GM18951 (cell line): ENCODE measurements at regions not wholly inside any gene's neighbourhood (a gene's known extent, or its start where the extent isn't known, plus 50 kb on each side); places are given as distances from the start of the nearest gene placed in this dataset.

ENCODE experiments used
- POLR2A ChIP-seq: IDR thresholded peaks from 4 replicates; pipeline ENCODE4 v1.6.1; 2011; ENCODE audit warnings: mild to moderate bottlenecking; ENCODE audit not compliant: insufficient read length, insufficient read depth; ENCODE audit errors: extremely low read depth
- in situ Hi-C: fragments of 300-500 bp; cut with MboI; formaldehyde crosslinking; loops from one replicate; pipeline ENCODE4 v1.12.0; 2022; ENCODE audit warnings: low sequenced_read_pairs, mixed read lengths, inconsistent platforms; ENCODE audit not compliant: unreplicated experiment

DNA sequence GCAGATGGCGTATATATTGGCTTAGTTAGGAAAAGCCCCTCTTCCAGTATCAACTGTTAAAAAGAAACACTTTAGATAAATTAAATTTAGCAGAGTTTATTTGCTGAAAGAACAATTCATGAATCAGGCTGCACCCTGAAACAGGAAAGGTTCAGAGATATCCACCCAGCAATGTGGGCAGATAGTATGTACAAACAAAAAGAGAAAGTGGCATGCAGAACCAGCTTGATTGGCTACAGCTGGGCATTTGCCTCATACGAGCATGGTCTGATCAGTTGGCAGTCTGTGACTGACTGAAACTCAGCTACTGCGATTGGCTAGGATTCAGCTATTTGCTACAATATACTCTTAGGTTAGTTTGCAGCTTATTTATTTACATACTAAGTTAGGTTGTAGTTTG is 98.2 kb downstream of the ZC3H11B start:
- in situ Hi-C loops: no loop called here
- TF ChIP-seq POLR2A: no peak

DNA sequence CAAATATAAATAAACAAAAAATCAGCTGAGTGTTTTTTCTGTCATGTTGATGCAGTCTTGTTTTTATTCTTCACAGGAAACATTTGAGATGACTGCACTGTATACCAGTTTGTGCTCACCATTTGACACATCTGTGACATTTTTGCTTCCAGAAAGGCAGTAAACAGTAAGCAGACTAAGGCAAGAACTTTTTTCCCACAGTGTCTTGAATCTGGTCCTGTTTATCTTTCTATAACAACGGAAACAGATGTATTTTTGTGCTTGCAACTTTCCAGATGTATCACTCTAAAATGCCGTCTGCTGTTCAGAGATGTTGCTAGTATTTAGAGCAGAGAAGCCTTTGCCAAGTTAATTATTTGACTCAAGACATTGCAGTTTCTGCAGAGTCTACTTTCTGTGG is 105.5 kb downstream of the ZC3H11B start:
- no peak for TF ChIP-seq POLR2A

DNA sequence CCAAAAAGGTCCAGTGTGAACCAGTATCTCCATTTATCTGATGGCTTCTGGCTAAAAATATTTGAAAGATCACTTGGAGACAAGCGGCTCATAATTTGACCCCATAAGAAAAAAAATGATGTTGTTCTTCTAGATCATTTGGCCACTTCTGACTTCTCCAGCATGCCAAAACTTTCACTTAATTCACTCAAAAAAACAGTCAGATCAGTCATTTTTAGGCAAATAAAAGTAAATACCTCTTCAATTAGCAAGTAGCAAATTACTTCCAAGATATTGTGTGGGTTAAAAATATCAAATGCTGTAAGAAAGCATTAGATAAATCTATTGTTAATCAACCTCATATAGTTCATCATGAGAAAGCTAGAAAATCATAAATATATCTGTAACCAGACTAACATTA is 106.0 kb downstream of the ZC3H11B start:
- in situ Hi-C loops: no loop called here
- no peak for TF ChIP-seq POLR2A

More for the DNA sequence above, 105.5 kb downstream of the ZC3H11B start:
- in situ Hi-C loops: no loop called here

DNA sequence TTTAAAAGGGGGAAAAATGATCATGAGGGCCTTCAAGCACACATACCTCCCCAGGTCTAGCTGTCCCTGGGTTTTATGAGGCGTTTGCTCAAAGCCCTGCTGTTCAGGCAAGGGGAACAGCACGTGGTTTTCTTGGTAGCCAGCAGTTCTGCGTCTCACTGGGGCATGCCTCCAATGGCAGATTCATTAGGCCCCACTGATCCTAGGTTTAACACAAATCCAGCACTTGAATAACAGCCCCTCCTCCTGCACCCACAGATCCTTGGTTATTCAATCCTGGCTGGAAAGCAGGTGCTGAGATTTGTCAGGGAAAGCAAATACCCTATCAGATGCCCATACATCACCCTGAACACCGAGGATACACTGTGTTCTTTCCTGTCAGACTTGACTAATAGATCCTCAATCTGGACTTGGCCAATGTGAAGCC is 106.4 kb downstream of the ZC3H11B start:
- in situ Hi-C loops: no loop called here
- TF ChIP-seq POLR2A: no peak

DNA sequence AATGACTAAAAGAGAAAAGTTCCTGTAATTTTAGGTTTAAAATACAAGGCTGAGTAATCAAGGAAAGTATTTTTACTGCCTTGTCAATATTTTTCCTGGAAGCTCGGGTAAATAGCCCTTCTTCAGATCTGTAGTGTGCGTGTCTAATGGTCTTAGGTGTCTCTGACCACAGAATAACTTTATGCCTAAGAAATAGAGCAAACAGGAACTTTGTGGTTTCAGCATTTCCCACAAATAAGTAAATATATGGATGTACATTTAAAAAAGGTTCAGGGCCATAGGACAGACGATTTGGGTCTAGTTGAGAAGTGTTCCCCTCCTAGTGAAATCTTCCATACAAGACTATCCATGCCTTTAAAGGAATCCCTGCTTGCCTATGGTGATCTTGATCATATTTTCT is 107.0 kb downstream of the ZC3H11B start:
- TF ChIP-seq POLR2A: no peak
- in situ Hi-C loops: no loop called here

DNA sequence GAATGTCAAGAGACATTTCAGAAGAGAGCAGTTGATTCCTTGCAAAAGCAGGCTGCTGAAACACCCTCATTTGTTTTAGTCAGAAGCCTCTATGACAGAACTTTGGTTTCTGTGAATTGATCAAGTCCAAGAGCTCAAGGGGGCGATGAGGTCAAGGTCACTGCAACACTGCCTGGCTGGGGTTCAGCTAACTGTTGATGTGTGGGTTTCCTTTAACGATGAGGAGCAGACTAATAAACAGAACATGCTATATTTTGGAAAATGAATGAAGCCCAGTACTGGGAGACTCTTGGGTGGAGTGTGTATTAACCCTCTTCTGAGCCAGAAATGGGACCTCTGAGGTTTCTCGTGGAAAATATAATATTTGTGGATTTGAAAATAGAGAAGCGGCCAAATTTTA is 109.3 kb downstream of the ZC3H11B start:
- no peak for TF ChIP-seq POLR2A
- in situ Hi-C loops: no loop called here

DNA sequence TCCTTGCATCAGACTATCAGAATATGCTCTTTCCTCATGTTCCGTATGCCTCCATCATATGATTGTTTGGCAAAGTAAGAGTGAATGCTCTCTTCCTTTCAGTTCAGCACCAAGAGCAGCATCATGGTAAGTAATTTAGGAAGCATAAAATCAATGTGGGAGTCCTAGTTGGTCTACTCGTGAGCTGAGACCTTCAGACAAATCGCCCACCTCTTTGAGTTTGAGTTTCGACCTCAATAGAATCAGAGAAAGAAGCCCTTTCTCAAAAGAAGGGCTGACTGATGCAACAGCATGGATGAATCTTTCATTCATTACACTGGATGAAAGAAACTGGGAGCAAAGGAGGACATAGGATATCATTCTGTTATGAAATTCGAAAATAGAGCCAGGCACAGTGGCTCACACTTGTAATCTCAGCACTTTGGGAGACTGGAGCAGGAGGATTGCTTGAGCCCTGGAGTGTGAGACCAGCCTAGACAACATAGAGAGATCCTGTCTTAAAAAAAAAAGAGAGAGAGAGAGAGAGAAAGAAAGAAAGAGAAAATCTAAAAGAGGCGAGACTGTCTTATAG is 112.5 kb downstream of the ZC3H11B start:
- TF ChIP-seq POLR2A: no peak
- in situ Hi-C loops: no loop called here

DNA sequence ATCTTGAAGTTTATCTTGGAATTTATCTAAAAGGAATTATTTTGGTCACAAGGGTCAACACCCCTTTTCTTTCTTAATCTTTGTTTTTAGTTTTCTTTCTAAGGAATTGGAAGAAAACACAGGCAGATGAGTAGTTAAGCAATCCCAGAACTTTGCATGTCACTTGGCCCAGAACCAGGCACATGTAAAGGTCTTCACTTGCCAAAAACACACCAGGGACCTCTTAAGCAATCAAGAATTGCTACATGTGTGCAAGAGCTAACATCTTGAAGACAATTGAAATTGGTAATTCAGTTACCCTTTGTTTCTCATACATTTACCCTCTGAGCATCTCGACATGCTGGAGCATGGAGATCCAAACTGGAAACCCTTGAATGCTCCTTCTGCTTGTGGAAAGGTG is 114.2 kb downstream of the ZC3H11B start:
- no peak for TF ChIP-seq POLR2A
- in situ Hi-C loops: no loop called here

DNA sequence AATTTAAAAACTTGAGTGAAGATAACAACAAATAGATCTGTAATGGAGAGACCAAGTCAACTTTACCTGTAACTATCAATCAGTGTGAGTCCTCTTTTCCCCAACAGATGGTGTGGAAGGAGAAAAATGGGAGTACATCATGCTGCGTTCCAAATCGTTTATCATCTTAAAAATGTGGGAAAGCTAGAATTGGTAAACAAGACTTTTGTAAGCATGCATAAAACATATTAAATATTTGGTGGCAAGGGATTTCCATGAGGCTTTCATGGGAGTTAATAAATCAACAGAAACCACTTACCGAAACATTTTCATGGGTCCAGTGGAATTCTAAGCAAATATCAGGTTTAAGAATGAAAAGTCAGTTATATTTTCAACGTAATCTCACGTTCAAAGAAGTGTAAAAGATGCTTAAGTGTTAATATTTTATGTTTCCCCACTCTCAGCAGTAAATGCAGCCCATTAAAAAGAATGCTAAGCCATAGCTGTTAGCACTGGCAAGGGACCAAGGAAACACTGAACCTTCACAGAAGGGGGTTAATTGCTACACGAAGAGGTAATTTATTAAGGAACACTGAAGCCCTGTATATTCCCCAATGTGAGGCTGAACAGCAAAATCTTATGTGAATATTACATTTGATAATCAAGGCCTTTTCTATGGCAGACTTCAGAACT is 117.0 kb downstream of the ZC3H11B start:
- in situ Hi-C loops: no loop called here
- TF ChIP-seq POLR2A: no peak

DNA sequence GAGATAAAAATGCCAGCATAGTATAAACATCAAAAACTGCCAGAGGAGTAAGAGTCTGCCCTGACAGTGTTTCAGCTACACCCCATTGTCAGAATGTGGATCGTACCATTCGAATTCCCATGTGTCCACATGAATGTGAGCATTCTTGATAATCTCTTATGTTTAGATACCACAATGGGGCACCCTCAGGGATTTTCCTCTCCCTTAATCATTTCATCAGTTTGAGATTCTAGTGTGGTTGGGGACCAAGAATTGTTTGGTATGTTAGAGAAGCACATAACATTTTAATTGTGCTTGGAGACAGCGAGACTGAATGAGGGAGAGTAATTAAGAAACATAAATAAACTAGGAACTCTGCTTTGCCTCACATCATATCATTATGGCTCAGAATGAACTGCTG is 120.2 kb downstream of the ZC3H11B start:
- in situ Hi-C loops: no loop called here
- no peak for TF ChIP-seq POLR2A

DNA sequence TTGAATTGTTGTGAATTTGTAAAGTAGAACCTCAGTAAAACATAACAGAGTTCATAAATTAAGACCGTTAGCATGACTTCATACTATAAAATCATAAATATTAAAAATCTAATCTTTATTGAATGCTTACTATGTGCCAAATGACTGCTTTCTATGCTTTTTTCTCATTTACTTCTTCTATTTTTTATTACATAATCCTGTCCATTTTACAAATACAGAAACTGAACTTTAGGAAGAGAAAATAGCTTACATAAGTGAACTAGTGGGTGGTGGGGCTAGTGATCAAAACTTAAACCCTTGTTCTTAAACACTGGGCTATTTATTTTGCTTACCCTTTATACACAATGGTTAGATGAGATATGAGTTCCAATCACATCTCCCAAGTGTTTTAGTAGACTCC is 122.3 kb downstream of the ZC3H11B start:
- no peak for TF ChIP-seq POLR2A
- in situ Hi-C loops: no loop called here

DNA sequence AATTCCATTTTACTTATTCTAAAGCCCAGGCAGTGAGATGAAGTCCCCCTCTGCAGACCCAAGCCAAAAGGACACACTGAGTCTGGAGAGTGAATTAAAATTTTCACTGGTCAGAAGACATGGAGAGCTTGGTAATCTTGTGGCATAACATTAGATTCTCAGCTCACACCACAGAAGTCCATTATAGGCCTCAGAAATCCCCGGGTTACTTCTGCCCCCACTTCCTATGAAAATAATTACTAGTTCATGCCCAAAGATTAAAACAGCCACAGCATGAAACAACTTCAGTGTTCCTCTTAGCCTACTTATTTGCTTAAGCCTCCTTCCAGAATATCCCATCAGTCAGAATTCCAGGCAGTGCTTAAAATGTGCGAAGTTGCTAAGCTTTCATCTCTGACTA is 123.3 kb downstream of the ZC3H11B start:
- in situ Hi-C loops: no loop called here
- no peak for TF ChIP-seq POLR2A

DNA sequence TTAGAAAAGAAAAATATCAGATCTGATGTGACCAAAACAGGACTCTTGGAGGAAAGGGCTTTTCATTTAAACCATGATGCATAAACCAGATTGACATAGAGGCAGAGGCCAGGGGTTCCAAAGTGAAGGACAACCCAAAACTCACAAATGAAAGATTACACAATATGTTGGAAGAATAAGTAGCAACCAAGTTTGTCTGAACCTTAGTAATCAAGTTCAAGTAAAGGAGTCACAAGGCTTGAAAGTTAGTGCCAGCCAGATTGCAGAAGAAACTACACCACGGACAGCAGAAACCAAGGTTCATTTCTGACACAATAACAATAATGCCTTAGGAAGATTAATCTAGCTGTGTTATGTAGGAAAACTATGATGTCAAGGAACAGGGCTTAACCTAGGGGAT is 124.6 kb downstream of the ZC3H11B start:
- in situ Hi-C loops: no loop called here
- TF ChIP-seq POLR2A: no peak

DNA sequence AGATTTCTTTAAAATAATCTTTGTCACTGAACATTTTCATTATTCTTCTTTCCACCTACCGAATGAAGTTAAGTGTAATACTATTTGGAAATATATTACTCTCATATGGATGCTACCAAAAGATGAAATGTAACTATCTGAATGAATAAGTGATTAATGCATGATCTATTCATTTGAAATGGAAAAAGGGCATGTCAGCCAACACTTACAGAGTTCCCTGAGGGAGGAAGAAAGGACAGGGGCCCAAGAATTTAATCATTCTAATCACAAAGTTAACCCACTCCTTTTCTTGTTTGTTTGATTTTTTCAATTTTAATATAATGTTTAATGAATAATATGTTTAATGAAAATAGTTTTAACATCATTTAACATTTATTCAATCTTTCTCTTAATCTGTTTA is 129.4 kb downstream of the ZC3H11B start:
- in situ Hi-C loops: no loop called here
- no peak for TF ChIP-seq POLR2A
